Mesenchymal stem cell (in vitro differentiated cells and primary cell): ENCODE measurements at regions not wholly inside any gene's neighbourhood (a gene's known extent, or its start where the extent isn't known, plus 50 kb on each side); places are given as distances from the start of the nearest gene placed in this dataset.

ENCODE experiments used
- DNase-seq: peaks from one replicate; pipeline ENCODE4 v3.0.0-alpha.2; 2013
- H2AFZ ChIP-seq: one replicate; pipeline ENCODE4 v1.6.1; 2013; ENCODE audit warnings: low read depth, mild to moderate bottlenecking, control low read depth, inconsistent platforms, low read length, moderate library complexity
- H2AK5ac ChIP-seq: 2 replicates; pipeline ENCODE4 v1.6.1; 2013; ENCODE audit warnings: low read length, moderate library complexity, mild to moderate bottlenecking, inconsistent platforms; ENCODE audit not compliant: severe bottlenecking
- H2BK120ac ChIP-seq: one replicate; pipeline ENCODE4 v1.6.1; 2013; ENCODE audit warnings: low read depth, mild to moderate bottlenecking, inconsistent platforms, low read length, moderate library complexity
- H2BK12ac ChIP-seq, 2 experiments: one replicate each; pipeline ENCODE4 v1.6.1; 2013; ENCODE audit warnings: inconsistent platforms in 2 of 2, low read length in 2 of 2, mild to moderate bottlenecking in 2 of 2, moderate library complexity in 2 of 2, control low read depth in 1 of 2
- H2BK15ac ChIP-seq: one replicate; pipeline ENCODE4 v1.6.1; 2013; ENCODE audit warnings: mild to moderate bottlenecking, low read depth, inconsistent platforms; ENCODE audit not compliant: poor library complexity, severe bottlenecking
- H2BK5ac ChIP-seq: 2 replicates; pipeline ENCODE4 v1.6.1; 2013; ENCODE audit warnings: low read depth, mild to moderate bottlenecking, low read length, control low read depth, inconsistent platforms; ENCODE audit not compliant: poor library complexity, severe bottlenecking
- H3K14ac ChIP-seq, 2 experiments: one replicate each; pipeline ENCODE4 v1.6.1; 2013; ENCODE audit warnings: inconsistent platforms in 2 of 2, low read length in 2 of 2, control low read depth in 1 of 2, mild to moderate bottlenecking in 1 of 2, moderate library complexity in 1 of 2
- H3K18ac ChIP-seq, 2 experiments: one replicate each; pipeline ENCODE4 v1.6.1; 2013; ENCODE audit warnings: inconsistent platforms in 2 of 2, low read length in 2 of 2, control low read depth in 1 of 2, low read depth in 1 of 2, mild to moderate bottlenecking in 1 of 2
- H3K23ac ChIP-seq, 2 experiments: one replicate each; pipeline ENCODE4 v1.6.1; 2013; ENCODE audit warnings: inconsistent platforms in 2 of 2, low read length in 2 of 2, mild to moderate bottlenecking in 2 of 2, moderate library complexity in 2 of 2, control low read depth in 1 of 2
- H3K27ac ChIP-seq: 2 replicates; pipeline ENCODE4 v1.5.1; 2013; ENCODE audit warnings: mild to moderate bottlenecking, moderate library complexity, low read length, control low read depth, inconsistent platforms; ENCODE audit not compliant: poor library complexity, severe bottlenecking
- H3K27me3 ChIP-seq, 2 experiments: 2 replicates each; pipeline versions ENCODE4 v1.6.1 to v1.7.0; 2013; ENCODE audit warnings: low read length in 2 of 2, mild to moderate bottlenecking in 2 of 2, moderate library complexity in 2 of 2, control low read depth in 1 of 2, inconsistent platforms in 1 of 2; ENCODE audit not compliant: control insufficient read depth in 1 of 2, insufficient read depth in 1 of 2
- H3K36me3 ChIP-seq, 2 experiments: 2 replicates each; pipeline versions ENCODE4 v1.6.1 to v1.7.0; 2013; ENCODE audit warnings: low read length in 2 of 2, control low read depth in 1 of 2, inconsistent platforms in 1 of 2, low read depth in 1 of 2, mild to moderate bottlenecking in 1 of 2; ENCODE audit not compliant: insufficient read depth in 2 of 2, control insufficient read depth in 1 of 2
- H3K4ac ChIP-seq, 2 experiments: one replicate each; pipeline ENCODE4 v1.6.1; 2013; ENCODE audit warnings: inconsistent platforms in 2 of 2, low read length in 2 of 2, mild to moderate bottlenecking in 2 of 2, moderate library complexity in 2 of 2, control low read depth in 1 of 2, low read depth in 1 of 2
- H3K4me1 ChIP-seq: 2 replicates; pipeline ENCODE4 v1.6.1; 2013; ENCODE audit warnings: low read depth, low read length, control low read depth; ENCODE audit not compliant: control insufficient read depth, insufficient read depth
- H3K4me2 ChIP-seq: 2 replicates; pipeline ENCODE4 v1.6.1; 2013; ENCODE audit warnings: low read length, mild to moderate bottlenecking, inconsistent platforms; ENCODE audit not compliant: poor library complexity, severe bottlenecking
- H3K4me3 ChIP-seq, 2 experiments: 2 replicates each; pipeline versions ENCODE4 v1.5.1 to v1.7.0; 2013; ENCODE audit warnings: low read length in 2 of 2, mild to moderate bottlenecking in 2 of 2, control low read depth in 1 of 2, low read depth in 1 of 2; ENCODE audit not compliant: insufficient read depth in 1 of 2
- H3K79me1 ChIP-seq: replicated peaks from 2 replicates; pipeline ENCODE4 v1.6.1; 2013; ENCODE audit warnings: mild to moderate bottlenecking, control low read depth, low read length, inconsistent platforms; ENCODE audit not compliant: poor library complexity, severe bottlenecking
- H3K9ac ChIP-seq: 2 replicates; pipeline ENCODE4 v1.7.0; 2013; ENCODE audit warnings: mild to moderate bottlenecking, low read length, moderate library complexity
- H3K9me3 ChIP-seq: 2 replicates; pipeline ENCODE4 v1.7.0; 2013; ENCODE audit warnings: mild to moderate bottlenecking, low read length; ENCODE audit not compliant: control insufficient read depth
- H4K8ac ChIP-seq: one replicate; pipeline ENCODE4 v1.6.1; 2013; ENCODE audit warnings: inconsistent platforms, mild to moderate bottlenecking, low read length, moderate library complexity
- H4K91ac ChIP-seq: one replicate; pipeline ENCODE4 v1.6.1; 2013; ENCODE audit warnings: mild to moderate bottlenecking, low read length, inconsistent platforms
- WGBS: methylation state at CpG from one replicate; pipeline ENCODE4 v1.1.7; 2013; ENCODE audit warnings: mixed read lengths; 5-methylcytosine and 5-hydroxymethylcytosine counted together

- no peak overlapping the region for H3K23ac ChIP-seq
- H3K4me2 ChIP-seq = no peak overlapping the region
- no peak overlapping the region for H4K8ac ChIP-seq
- H3K4me1 ChIP-seq = no peaks in the 10 kb centered on the region
- no peaks in the 10 kb centered on the region for H3K36me3 ChIP-seq
- H2BK120ac ChIP-seq = no peak overlapping the region
- H3K79me1 ChIP-seq = no peaks in the 10 kb centered on the region
- no peak overlapping the region for H3K27ac ChIP-seq
- no peak overlapping the region for H3K4ac ChIP-seq
- H2AK5ac ChIP-seq = no peak overlapping the region
- no peak overlapping the region for H3K9ac ChIP-seq
- no peak overlapping the region for H2BK5ac ChIP-seq
- H3K18ac ChIP-seq = no peak overlapping the region
- no peak overlapping the region for H4K91ac ChIP-seq
- H3K14ac ChIP-seq = no peak overlapping the region
- no peak overlapping the region for H2AFZ ChIP-seq
- peaks cover 50 to 67% of the 10 kb centered on the region in 2 experiments for H3K27me3 ChIP-seq
- WGBS = 74% methylated on average over 6 of the region's 6 CpGs
- H2BK12ac ChIP-seq = no peak overlapping the region
- H2BK15ac ChIP-seq = no peak overlapping the region
- no peak overlapping the region for H3K4me3 ChIP-seq
- DNase-seq = no peak
- H3K9me3 ChIP-seq = no peaks in the 10 kb centered on the region
Observed at GRCh38 chr11:44366026-44366425, 56.1 kb upstream of the ALX4 start.

GRCh38 chr11:44366741-44367140 lies 56.8 kb upstream of the ALX4 start:
- 32% methylated on average over 8 of the region's 8 CpGs for WGBS
- Histone ChIP-seq H3K4me1 (no peaks in the 10 kb centered on the region), H3K9me3 (no peaks in the 10 kb centered on the region), H2BK12ac (no peak overlapping the region), H3K4ac (no peak overlapping the region), H3K18ac (no peak overlapping the region), H4K8ac (no peak overlapping the region), H3K4me2 (no peak overlapping the region), H3K36me3 (no peaks in the 10 kb centered on the region), H2AK5ac (no peak overlapping the region), H3K23ac (no peak overlapping the region), H4K91ac (no peak overlapping the region), H3K4me3 (no peak overlapping the region), H2BK5ac (no peak overlapping the region), H2BK120ac (no peak overlapping the region), H3K14ac (no peak overlapping the region), H2AFZ (no peak overlapping the region), H3K27me3 (peaks cover 47 to 59% of the 10 kb centered on the region in 2 experiments), H2BK15ac (no peak overlapping the region), H3K79me1 (no peaks in the 10 kb centered on the region), H3K27ac (no peak overlapping the region), H3K9ac (no peak overlapping the region)
- no peak for DNase-seq

GRCh38 chr11:44367452-44367851 lies 57.5 kb upstream of the ALX4 start:
- Histone ChIP-seq H4K91ac (no peak overlapping the region), H3K4me2 (no peak overlapping the region), H2BK15ac (no peak overlapping the region), H3K4ac (no peak overlapping the region), H3K9me3 (no peaks in the 10 kb centered on the region), H3K18ac (no peak overlapping the region), H2AFZ (no peak overlapping the region), H4K8ac (no peak overlapping the region), H2AK5ac (no peak overlapping the region), H3K36me3 (no peaks in the 10 kb centered on the region), H3K27ac (no peak overlapping the region), H2BK120ac (no peak overlapping the region), H3K14ac (no peak overlapping the region), H2BK5ac (no peak overlapping the region), H3K9ac (no peak overlapping the region), H2BK12ac (no peak overlapping the region), H3K27me3 (peaks cover 44 to 52% of the 10 kb centered on the region in 2 experiments), H3K79me1 (no peaks in the 10 kb centered on the region), H3K4me1 (no peaks in the 10 kb centered on the region), H3K23ac (no peak overlapping the region), H3K4me3 (no peak overlapping the region)
- WGBS = 77% methylated on average over 1 of the region's 1 CpG
- no peak for DNase-seq

GRCh38 chr11:44368886-44369285 lies 58.9 kb upstream of the ALX4 start:
- Histone ChIP-seq H2BK120ac (no peak overlapping the region), H3K9me3 (no peaks in the 10 kb centered on the region), H3K23ac (no peak overlapping the region), H3K4me1 (no peaks in the 10 kb centered on the region), H4K8ac (no peak overlapping the region), H3K4ac (no peak overlapping the region), H2BK5ac (no peak overlapping the region), H3K9ac (no peak overlapping the region), H3K27me3 (peaks cover 39 to 44% of the 10 kb centered on the region in 2 experiments), H3K4me3 (no peak overlapping the region), H3K18ac (no peak overlapping the region), H2BK15ac (no peak overlapping the region), H4K91ac (no peak overlapping the region), H3K36me3 (no peaks in the 10 kb centered on the region), H3K79me1 (no peaks in the 10 kb centered on the region), H2AK5ac (no peak overlapping the region), H3K14ac (no peak overlapping the region), H3K4me2 (no peak overlapping the region), H2BK12ac (no peak overlapping the region), H3K27ac (no peak overlapping the region), H2AFZ (no peak overlapping the region)
- no peak for DNase-seq
- no CpG with 5 or more reads among the region's 2 CpGs for WGBS
